ENCODE measurements at regions not wholly inside any gene's neighbourhood (a gene's known extent, or its start where the extent isn't known, plus 50 kb on each side); places are given as distances from the start of the nearest gene placed in this dataset.
A peak's percentile ranks its signal among the peaks of the same experiment; 100 is the strongest.

GRCh38 chr10:44517635-44518034, 132.7 kb upstream of the CXCL12 start:
- TF ChIP-seq CTCF (IDR thresholded peaks at IDR 0.05; ENCODE audit: extremely low read depth, missing control alignments) = peak; percentile 32
- DNase-seq (ENCODE audit: low spot score) = no peak

- no peak for DNase-seq (ENCODE audit: low spot score)
- no peak for TF ChIP-seq CTCF (IDR thresholded peaks at IDR 0.05; ENCODE audit: extremely low read depth, missing control alignments)
Observed at GRCh38 chr10:44519361-44519760, 134.5 kb upstream of the CXCL12 start.

GRCh38 chr10:44520651-44521050, 135.8 kb upstream of the CXCL12 start:
- no peak for TF ChIP-seq CTCF (IDR thresholded peaks at IDR 0.05; ENCODE audit: extremely low read depth, missing control alignments)
- no peak for DNase-seq (ENCODE audit: low spot score)

GRCh38 chr10:44539178-44539577, 154.3 kb upstream of the CXCL12 start:
- no peak for TF ChIP-seq CTCF (IDR thresholded peaks at IDR 0.05; ENCODE audit: extremely low read depth, missing control alignments)
- no peak for DNase-seq (ENCODE audit: low spot score)

- no peak for TF ChIP-seq CTCF (IDR thresholded peaks at IDR 0.05; ENCODE audit: extremely low read depth, missing control alignments)
- DNase-seq (ENCODE audit: low spot score) = no peak
Observed at GRCh38 chr10:44552726-44553125, 167.8 kb upstream of the CXCL12 start.

GRCh38 chr10:44557596-44558191, 172.8 kb upstream of the CXCL12 start:
- no peak for DNase-seq (ENCODE audit: low spot score)
- no peak for TF ChIP-seq CTCF (IDR thresholded peaks at IDR 0.05; ENCODE audit: extremely low read depth, missing control alignments)

- no peak for DNase-seq (ENCODE audit: low spot score)
- no peak for TF ChIP-seq CTCF (IDR thresholded peaks at IDR 0.05; ENCODE audit: extremely low read depth, missing control alignments)
Observed at GRCh38 chr10:44558521-44558920, 173.6 kb upstream of the CXCL12 start.
